HG03432 (cell line): ENCODE measurements at regions not wholly inside any gene's neighbourhood (a gene's known extent, or its start where the extent isn't known, plus 50 kb on each side); places are given as distances from the start of the nearest gene placed in this dataset.
"Not testable (repeated sequence)": the region's sequence is repeated elsewhere in the genome, so short reads cannot be mapped to it uniquely, and the experiment has no call there.

ENCODE experiments used
- ATAC-seq: cut with Tn5 transposase; IDR thresholded peaks from one replicate; pipeline ENCODE4 v1.9.1; 2021; ENCODE audit warnings: mild to moderate bottlenecking, moderate library complexity; ENCODE audit not compliant: unreplicated experiment

GRCh38 chr5:103901885-103902284 lies 339.3 kb upstream of the NUDT12 start:
- no peak for ATAC-seq

- no peak for ATAC-seq
Measured at GRCh38 chr5:103896593-103896992, 334.0 kb upstream of the NUDT12 start.

- no peak for ATAC-seq
Measured at GRCh38 chr5:103895738-103896137, 333.1 kb upstream of the NUDT12 start.

DNA sequence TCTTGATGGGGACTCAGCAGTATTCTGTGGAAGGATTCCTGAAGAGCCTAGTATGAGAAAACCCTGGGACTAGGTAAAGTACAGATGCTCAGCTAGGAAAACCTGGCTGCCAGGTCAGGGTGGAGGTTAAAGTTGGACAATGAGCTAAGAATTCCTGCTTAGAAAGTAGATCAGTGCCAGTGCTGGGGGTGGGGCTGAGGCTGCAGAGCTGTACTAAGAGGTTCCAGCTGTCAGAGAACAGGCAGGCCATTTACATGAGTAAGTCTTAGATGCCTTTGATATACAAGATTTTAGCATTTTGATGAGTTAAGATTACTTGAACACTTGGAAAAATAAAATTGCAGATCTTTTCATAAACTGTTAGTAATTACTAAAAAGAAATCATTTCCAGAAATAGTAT lies 332.3 kb upstream of the NUDT12 start:
- no peak for ATAC-seq

DNA sequence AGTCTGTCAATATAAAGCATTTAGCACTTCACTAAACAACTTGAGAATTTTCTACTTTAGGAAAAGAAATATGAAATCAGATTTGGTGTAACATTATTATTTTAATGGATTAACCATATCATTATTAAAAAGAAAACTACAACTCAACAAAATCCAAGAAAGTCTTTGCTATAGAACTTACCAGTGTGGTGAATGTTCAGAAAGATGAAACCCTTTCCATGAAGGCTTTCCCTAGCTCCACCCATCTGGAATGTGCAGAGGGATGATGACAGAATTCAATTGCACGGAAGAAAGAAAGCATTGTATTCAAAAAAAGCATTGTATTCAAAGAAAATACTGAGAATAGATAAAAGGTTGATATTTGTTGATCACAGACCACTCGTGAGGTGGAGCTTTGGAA lies 328.6 kb upstream of the NUDT12 start:
- ATAC-seq, result no peak

GRCh38 chr5:103890313-103890712 lies 327.7 kb upstream of the NUDT12 start:
- ATAC-seq, result no peak

GRCh38 chr5:103889500-103890209 lies 327.1 kb upstream of the NUDT12 start:
- peak; percentile 93 for ATAC-seq

- no peak for ATAC-seq
Measured at GRCh38 chr5:103886826-103887225, 324.2 kb upstream of the NUDT12 start.

- ATAC-seq, result no peak
Measured at GRCh38 chr5:103883143-103883542, 320.6 kb upstream of the NUDT12 start.

DNA sequence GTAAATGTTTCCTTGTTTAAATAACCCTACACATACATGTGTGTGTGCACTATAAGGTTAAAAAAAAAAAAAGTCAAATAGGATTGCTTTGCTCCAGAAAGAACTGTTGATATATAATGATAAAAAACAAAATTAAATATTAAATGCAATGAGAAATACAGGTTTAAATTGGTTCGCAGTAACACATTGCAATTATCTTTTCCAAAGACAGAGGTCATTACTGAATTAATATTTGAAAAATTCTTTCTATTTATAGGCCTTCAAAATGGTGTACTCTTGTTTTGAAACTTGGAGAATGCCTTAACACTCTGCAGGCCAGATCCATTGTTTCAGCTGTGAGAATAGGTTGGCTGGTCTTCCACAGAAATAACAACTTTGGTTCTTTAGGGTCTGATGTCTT lies 319.0 kb upstream of the NUDT12 start:
- no peak for ATAC-seq

GRCh38 chr5:103867857-103868598 lies 305.4 kb upstream of the NUDT12 start:
- no peak for ATAC-seq

DNA sequence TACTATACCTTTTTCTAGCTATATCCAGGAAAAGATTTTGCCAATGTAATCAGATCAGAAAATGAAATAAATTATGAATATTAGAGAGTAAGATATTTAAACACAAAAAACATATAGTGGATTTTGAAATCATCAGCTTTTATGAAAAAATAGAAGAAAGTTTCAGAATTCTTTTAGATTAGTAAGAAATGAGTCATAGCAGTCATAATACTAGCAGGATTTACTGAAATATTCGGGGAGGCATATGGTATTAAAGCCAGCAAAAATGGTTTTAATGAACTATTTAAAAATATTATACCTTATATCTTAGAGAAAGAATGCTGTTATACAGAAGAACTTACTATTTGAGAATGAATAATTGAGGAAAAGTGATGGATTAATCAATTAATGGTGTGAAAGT lies 303.6 kb upstream of the NUDT12 start:
- no peak for ATAC-seq

DNA sequence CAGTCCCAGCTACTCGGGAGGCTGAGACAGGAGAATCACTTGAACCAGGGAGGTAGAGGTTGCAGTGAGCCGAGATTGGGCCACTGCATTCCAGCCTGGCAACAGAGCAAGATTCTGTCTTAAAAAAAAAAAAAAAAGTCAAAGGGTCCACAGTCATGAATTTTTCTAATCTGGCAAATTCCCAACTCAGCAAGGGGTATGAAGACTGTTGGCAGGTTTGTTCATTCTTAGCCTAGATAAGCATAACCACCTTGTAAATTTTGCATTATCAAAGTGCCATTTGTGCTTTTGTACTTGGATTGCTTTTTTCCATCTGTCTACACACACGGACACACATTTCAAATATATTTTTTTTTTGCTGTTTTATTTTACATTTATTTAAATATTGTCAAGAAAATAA lies 299.8 kb upstream of the NUDT12 start:
- no peak for ATAC-seq

GRCh38 chr5:103860327-103860726 lies 297.7 kb upstream of the NUDT12 start:
- no peak for ATAC-seq

- not testable (repeated sequence) for ATAC-seq
Measured at GRCh38 chr5:103858367-103858766, 295.8 kb upstream of the NUDT12 start.

GRCh38 chr5:103851091-103851490 lies 288.5 kb upstream of the NUDT12 start:
- no peak for ATAC-seq

DNA sequence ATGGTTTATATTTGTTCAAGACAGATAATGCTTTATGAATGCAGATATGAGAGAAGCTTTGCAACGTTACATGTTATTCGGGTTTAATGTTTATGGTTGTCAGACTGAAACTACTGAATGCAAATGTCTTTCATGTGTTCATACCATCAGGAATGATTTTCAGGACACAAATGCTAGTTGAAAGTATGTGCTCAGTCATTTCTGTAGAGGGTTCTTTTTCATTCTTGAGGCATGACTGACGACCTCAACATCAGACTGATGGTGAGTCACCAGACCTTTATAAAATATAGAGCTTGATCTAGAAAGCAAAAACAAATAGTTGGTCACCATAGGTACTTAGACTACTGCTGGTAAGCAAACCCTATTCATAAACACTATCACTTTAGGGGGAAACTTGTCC lies 287.3 kb upstream of the NUDT12 start:
- peak; percentile 96 for ATAC-seq

- no peak for ATAC-seq
Measured at GRCh38 chr5:103847060-103847459, 284.5 kb upstream of the NUDT12 start.

DNA sequence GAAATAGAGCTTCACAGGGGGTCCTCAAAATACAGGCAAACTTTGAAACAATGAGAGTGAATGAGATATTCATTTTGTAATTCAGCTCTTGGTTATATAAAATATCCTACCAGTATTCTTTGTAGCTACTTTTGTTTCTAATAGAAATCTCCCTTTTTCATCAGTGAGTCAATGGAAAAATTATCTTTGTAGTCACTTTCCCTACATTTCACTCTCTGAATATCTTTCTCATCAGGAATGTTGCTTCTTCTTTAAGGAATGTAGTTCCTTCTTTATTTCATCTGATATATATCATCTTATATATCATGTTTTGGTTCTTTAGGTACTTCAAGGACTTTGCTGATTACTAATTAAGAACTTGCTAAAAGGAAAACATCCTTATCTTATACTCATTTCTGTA lies 280.3 kb upstream of the NUDT12 start:
- ATAC-seq, result no peak

- ATAC-seq, result no peak
Measured at GRCh38 chr5:103840600-103840999, 278.0 kb upstream of the NUDT12 start.

GRCh38 chr5:103834216-103834615 lies 271.6 kb upstream of the NUDT12 start:
- no peak for ATAC-seq

GRCh38 chr5:103829585-103829984 lies 267.0 kb upstream of the NUDT12 start:
- ATAC-seq, result no peak

GRCh38 chr5:103827976-103828375 lies 265.4 kb upstream of the NUDT12 start:
- no peak for ATAC-seq
